ENCODE measurements at regions not wholly inside any gene's neighbourhood (a gene's known extent, or its start where the extent isn't known, plus 50 kb on each side); places are given as distances from the start of the nearest gene placed in this dataset.

DNA sequence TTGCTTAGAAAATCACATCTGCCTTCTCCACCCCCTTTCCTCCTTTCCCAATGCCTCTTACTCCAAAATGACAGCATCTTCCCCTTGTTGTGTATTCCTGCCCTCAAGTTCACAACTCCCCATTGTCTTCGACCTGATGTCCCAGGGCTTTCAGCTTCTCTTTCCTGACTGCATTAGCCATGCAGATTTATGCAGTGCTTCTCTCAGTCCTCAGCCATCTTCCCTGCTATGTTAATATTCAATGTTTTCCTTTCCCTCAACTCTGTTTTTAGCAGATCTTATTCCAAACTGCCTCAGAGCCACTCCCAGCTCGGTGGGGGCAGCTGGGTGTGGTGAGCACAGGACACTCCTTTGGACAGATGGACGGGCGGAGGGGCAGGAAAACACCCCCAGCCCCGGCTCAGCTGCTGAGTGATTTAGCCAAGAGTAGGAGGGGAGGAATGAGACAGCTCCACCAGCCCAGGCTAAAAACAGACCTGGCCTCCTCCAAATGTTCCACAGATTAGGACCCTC, 71.0 kb downstream of the CD2 start:
- Histone ChIP-seq H3F3A (ENCODE audit: insufficient read depth, low read length, poor library complexity, severe bottlenecking) (no peaks in the 10 kb centered on the region), H2AFZ (ENCODE audit: low read depth, low read length) (peak overlapping the region; percentile 51)

DNA sequence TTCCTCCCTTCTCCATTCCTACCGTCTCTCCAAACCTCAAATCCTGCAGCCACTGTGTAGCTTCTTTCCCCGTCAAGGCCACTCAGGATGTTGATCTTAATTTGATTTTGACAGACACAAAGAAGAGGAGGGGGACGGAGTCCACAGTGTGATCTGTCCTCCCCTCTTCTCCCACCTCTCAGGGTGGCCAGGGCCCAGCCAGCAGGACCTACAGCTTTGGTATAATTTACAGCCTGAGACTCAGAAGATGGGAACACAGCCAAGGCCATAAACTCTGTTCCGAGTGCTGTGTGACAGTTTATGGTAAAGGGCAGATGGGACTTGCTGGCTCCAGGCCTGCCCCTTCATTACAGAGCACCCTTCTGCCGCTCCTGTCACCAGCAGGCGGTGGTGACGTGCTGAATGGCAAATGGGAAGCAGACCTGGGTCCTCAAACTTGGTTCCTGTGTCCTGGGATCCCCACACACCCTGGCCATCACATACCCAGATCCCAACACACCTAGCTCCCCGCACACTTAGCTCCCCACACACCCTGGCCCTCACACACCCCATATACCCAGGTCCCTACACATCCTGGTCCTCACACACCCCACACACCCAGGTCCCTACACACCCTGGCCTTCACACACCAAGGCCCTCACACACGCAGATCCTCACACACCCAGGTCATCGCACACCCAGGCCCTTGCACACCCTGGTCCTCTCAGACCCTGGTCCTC, 71.6 kb downstream of the CD2 start:
- Histone ChIP-seq H3K36me3 (ENCODE audit: insufficient read depth, low read length) (no peaks in the 10 kb centered on the region), H3K4me2 (ENCODE audit: low read length) (no peak overlapping the region), H4K20me1 (ENCODE audit: insufficient read depth) (no peaks in the 10 kb centered on the region), H3K9ac (ENCODE audit: low read length) (peak overlapping the region; percentile 47), H3K79me2 (replicated peaks; ENCODE audit: insufficient read depth, low read length) (no peaks in the 10 kb centered on the region), H3K27ac (ENCODE audit: low read length) (peak overlapping the region; percentile 78), H2AFZ (ENCODE audit: low read depth, low read length) (peak overlapping the region; percentile 51), H3K9me2 (ENCODE audit: insufficient read depth, low read length) (no peaks in the 10 kb centered on the region), H3K27me3 (ENCODE audit: insufficient read depth, low read depth, low read length) (no peaks in the 10 kb centered on the region), H3K4me3 (ENCODE audit: low read length) (no peak overlapping the region), H3K9me3 (ENCODE audit: low read length) (no peaks in the 10 kb centered on the region), H3F3A (ENCODE audit: insufficient read depth, low read length, poor library complexity, severe bottlenecking) (no peaks in the 10 kb centered on the region)
- TF ChIP-seq, protein P1, sequence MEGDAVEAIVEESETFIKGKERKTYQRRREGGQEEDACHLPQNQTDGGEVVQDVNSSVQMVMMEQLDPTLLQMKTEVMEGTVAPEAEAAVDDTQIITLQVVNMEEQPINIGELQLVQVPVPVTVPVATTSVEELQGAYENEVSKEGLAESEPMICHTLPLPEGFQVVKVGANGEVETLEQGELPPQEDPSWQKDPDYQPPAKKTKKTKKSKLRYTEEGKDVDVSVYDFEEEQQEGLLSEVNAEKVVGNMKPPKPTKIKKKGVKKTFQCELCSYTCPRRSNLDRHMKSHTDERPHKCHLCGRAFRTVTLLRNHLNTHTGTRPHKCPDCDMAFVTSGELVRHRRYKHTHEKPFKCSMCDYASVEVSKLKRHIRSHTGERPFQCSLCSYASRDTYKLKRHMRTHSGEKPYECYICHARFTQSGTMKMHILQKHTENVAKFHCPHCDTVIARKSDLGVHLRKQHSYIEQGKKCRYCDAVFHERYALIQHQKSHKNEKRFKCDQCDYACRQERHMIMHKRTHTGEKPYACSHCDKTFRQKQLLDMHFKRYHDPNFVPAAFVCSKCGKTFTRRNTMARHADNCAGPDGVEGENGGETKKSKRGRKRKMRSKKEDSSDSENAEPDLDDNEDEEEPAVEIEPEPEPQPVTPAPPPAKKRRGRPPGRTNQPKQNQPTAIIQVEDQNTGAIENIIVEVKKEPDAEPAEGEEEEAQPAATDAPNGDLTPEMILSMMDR (IDR thresholded peaks at IDR 0.05; ENCODE audit: poor library complexity, severe bottlenecking) = no peak
- TF ChIP-seq EZH2 (IDR thresholded peaks at IDR 0.05; ENCODE audit: borderline replicate concordance, insufficient read depth, low read length, poor library complexity, severe bottlenecking) (no peak), MXI1 (conservative IDR thresholded peaks at IDR 0.05; ENCODE audit: poor library complexity, severe bottlenecking) (no peak), REST (IDR thresholded peaks at IDR 0.05; ENCODE audit: borderline replicate concordance) (no peak), SMC3 (conservative IDR thresholded peaks at IDR 0.05; ENCODE audit: poor library complexity) (no peak), POLR2AphosphoS5 (IDR thresholded peaks at IDR 0.05) (no peak)

More for the DNA sequence above, 71.0 kb downstream of the CD2 start:
- Histone ChIP-seq H3K79me2 (replicated peaks; ENCODE audit: insufficient read depth, low read length) (no peaks in the 10 kb centered on the region), H3K36me3 (ENCODE audit: insufficient read depth, low read length) (no peaks in the 10 kb centered on the region), H3K4me3 (ENCODE audit: low read length) (no peak overlapping the region), H4K20me1 (ENCODE audit: insufficient read depth) (no peaks in the 10 kb centered on the region), H3K4me2 (ENCODE audit: low read length) (no peak overlapping the region), H3K9me3 (ENCODE audit: low read length) (no peaks in the 10 kb centered on the region), H3K9me2 (ENCODE audit: insufficient read depth, low read length) (no peaks in the 10 kb centered on the region), H3K27ac (ENCODE audit: low read length) (peak overlapping the region; percentile 78), H3K27me3 (ENCODE audit: insufficient read depth, low read depth, low read length) (no peaks in the 10 kb centered on the region), H3K9ac (ENCODE audit: low read length) (peak overlapping the region; percentile 47)
- TF ChIP-seq MXI1 (conservative IDR thresholded peaks at IDR 0.05; ENCODE audit: poor library complexity, severe bottlenecking) (no peak), EP300 (conservative IDR thresholded peaks at IDR 0.05; ENCODE audit: poor library complexity, severe bottlenecking) (no peak), POLR2AphosphoS5 (IDR thresholded peaks at IDR 0.05) (no peak), TAF1 (IDR thresholded peaks at IDR 0.05; ENCODE audit: low read depth) (no peak), SMC3 (conservative IDR thresholded peaks at IDR 0.05; ENCODE audit: poor library complexity) (no peak), RAD21 (conservative IDR thresholded peaks at IDR 0.05) (no peak), REST (IDR thresholded peaks at IDR 0.05; ENCODE audit: borderline replicate concordance) (no peak), EZH2 (IDR thresholded peaks at IDR 0.05; ENCODE audit: borderline replicate concordance, insufficient read depth, low read length, poor library complexity, severe bottlenecking) (no peak)
- TF ChIP-seq, protein P1 (IDR thresholded peaks at IDR 0.05; ENCODE audit: poor library complexity, severe bottlenecking) = no peak

Data from neural cell (in vitro differentiated cells).